Thymus (tissue), 11 donors: ENCODE measurements at regions not wholly inside any gene's neighbourhood (a gene's known extent, or its start where the extent isn't known, plus 50 kb on each side); places are given as distances from the start of the nearest gene placed in this dataset.
A peak's percentile ranks its signal among the peaks of the same experiment; 100 is the strongest.

Experiments used
- DNase-seq, 9 donors: peaks; one replicate each; pipeline ENCODE4 v3.0.0-alpha.2; 2013; ENCODE audit warnings: low spot score in 9 of 9, low read depth in 6 of 9, missing footprints in 1 of 9
- H3K27ac ChIP-seq, 2 donors: one replicate each; pipeline ENCODE4 v1.5.1; 2013; ENCODE audit warnings: control low read depth in 1 of 2, low read depth in 1 of 2, low read length in 1 of 2, mild to moderate bottlenecking in 1 of 2, moderate library complexity in 1 of 2
- H3K27me3 ChIP-seq, 2 donors: one replicate each; pipeline ENCODE4 v1.5.1; 2013; ENCODE audit warnings: low read length in 1 of 2; ENCODE audit not compliant: control insufficient read depth in 2 of 2, insufficient read depth in 1 of 2
- H3K36me3 ChIP-seq, 2 donors: one replicate each; pipeline ENCODE4 v1.5.1; 2013; ENCODE audit warnings: low read length in 1 of 2, mild to moderate bottlenecking in 1 of 2, moderate library complexity in 1 of 2; ENCODE audit not compliant: control insufficient read depth in 2 of 2, insufficient read depth in 2 of 2
- H3K4me1 ChIP-seq, 2 donors: one replicate each; pipeline ENCODE4 v1.5.1; 2013; ENCODE audit warnings: low read length in 2 of 2; ENCODE audit not compliant: control insufficient read depth in 2 of 2, insufficient read depth in 2 of 2
- H3K4me3 ChIP-seq, 2 donors: one replicate each; pipeline ENCODE4 v1.5.1; 2013; ENCODE audit warnings: low read length in 2 of 2, control low read depth in 1 of 2, mild to moderate bottlenecking in 1 of 2
- H3K9me3 ChIP-seq, 2 donors: one replicate each; pipeline ENCODE4 v1.5.1; 2013; ENCODE audit warnings: low read length in 1 of 2, mild to moderate bottlenecking in 1 of 2; ENCODE audit not compliant: control insufficient read depth in 2 of 2, insufficient read depth in 1 of 2
- WGBS: extraction: QIAGEN DNeasy Blood & Tissue Kit; methylation state at CpG from one replicate; pipeline ENCODE4 v1.1.7; 2013; 5-methylcytosine and 5-hydroxymethylcytosine counted together
- donor health status: healthy.

GRCh38 chr11:119982517-119983239, 155.2 kb downstream of the TRIM29 start:
- peak in 1 of 9 donors; percentile 7 for DNase-seq
- H3K4me1 ChIP-seq, result peaks cover 0 to 5% of the 10 kb centered on the region in 2 donors
- H3K4me3 ChIP-seq, result no peak overlapping the region
- peaks cover 0 to 5% of the 10 kb centered on the region in 2 donors for H3K27me3 ChIP-seq
- H3K9me3 ChIP-seq, result no peaks in the 10 kb centered on the region
- 88% methylated on average over 16 of the region's 16 CpGs for WGBS
- no peak overlapping the region for H3K27ac ChIP-seq
- no peaks in the 10 kb centered on the region for H3K36me3 ChIP-seq

- Histone ChIP-seq H3K27me3 (peaks cover 0 to 6% of the 10 kb centered on the region in 2 donors), H3K4me1 (peaks cover 0 to 5% of the 10 kb centered on the region in 2 donors), H3K9me3 (no peaks in the 10 kb centered on the region), H3K4me3 (no peak overlapping the region), H3K27ac (no peak overlapping the region), H3K36me3 (no peaks in the 10 kb centered on the region)
- WGBS, result 79% methylated on average over 11 of the region's 11 CpGs
- DNase-seq, result no peak
Observed at GRCh38 chr11:119980431-119980830, 157.5 kb downstream of the TRIM29 start.

GRCh38 chr11:119979701-119980100, 158.2 kb downstream of the TRIM29 start:
- no peaks in the 10 kb centered on the region for H3K9me3 ChIP-seq
- peaks cover 0 to 5% of the 10 kb centered on the region in 2 donors for H3K4me1 ChIP-seq
- DNase-seq, result no peak
- no peak overlapping the region for H3K27ac ChIP-seq
- no peaks in the 10 kb centered on the region for H3K36me3 ChIP-seq
- H3K4me3 ChIP-seq, result no peak overlapping the region
- H3K27me3 ChIP-seq, result peaks cover 0 to 6% of the 10 kb centered on the region in 2 donors
- WGBS, result 68% methylated on average over 5 of the region's 5 CpGs

- Histone ChIP-seq H3K36me3 (no peaks in the 10 kb centered on the region), H3K4me3 (no peak overlapping the region), H3K9me3 (no peaks in the 10 kb centered on the region), H3K27me3 (peaks cover 0 to 6% of the 10 kb centered on the region in 2 donors), H3K27ac (no peak overlapping the region), H3K4me1 (peaks cover 0 to 5% of the 10 kb centered on the region in 2 donors)
- 75% methylated on average over 3 of the region's 3 CpGs for WGBS
- DNase-seq, result no peak
Observed at GRCh38 chr11:119978696-119979095, 159.2 kb downstream of the TRIM29 start.

GRCh38 chr11:119977881-119978280, 160.0 kb downstream of the TRIM29 start:
- WGBS, result 64% methylated on average over 12 of the region's 12 CpGs
- Histone ChIP-seq H3K27me3 (peaks cover 0 to 6% of the 10 kb centered on the region in 2 donors), H3K4me3 (no peak overlapping the region)

GRCh38 chr11:119977561-119977860, 160.4 kb downstream of the TRIM29 start:
- no peak for DNase-seq
- Histone ChIP-seq H3K4me1 (no peaks in the 10 kb centered on the region), H3K27ac (no peak overlapping the region), H3K9me3 (no peaks in the 10 kb centered on the region), H3K4me3 (no peak overlapping the region), H3K36me3 (no peaks in the 10 kb centered on the region), H3K27me3 (peaks cover 0 to 6% of the 10 kb centered on the region in 2 donors)
- 61% methylated on average over 3 of the region's 3 CpGs for WGBS

More at GRCh38 chr11:119977881-119978280, 160.0 kb downstream of the TRIM29 start:
- Histone ChIP-seq H3K4me1 (no peaks in the 10 kb centered on the region), H3K36me3 (no peaks in the 10 kb centered on the region), H3K9me3 (no peaks in the 10 kb centered on the region), H3K27ac (no peak overlapping the region)
- DNase-seq, result no peak

- Histone ChIP-seq H3K27me3 (peaks cover 0 to 6% of the 10 kb centered on the region in 2 donors), H3K27ac (no peak overlapping the region), H3K36me3 (no peaks in the 10 kb centered on the region), H3K4me1 (no peaks in the 10 kb centered on the region), H3K4me3 (no peak overlapping the region), H3K9me3 (no peaks in the 10 kb centered on the region)
- no peak for DNase-seq
- 91% methylated on average over 13 of the region's 13 CpGs for WGBS
Observed at GRCh38 chr11:119976805-119977560, 160.9 kb downstream of the TRIM29 start.

GRCh38 chr11:119975561-119976152, 162.3 kb downstream of the TRIM29 start:
- peaks cover 0 to 6% of the 10 kb centered on the region in 2 donors for H3K27me3 ChIP-seq
- no peak for DNase-seq
- 36% methylated on average over 15 of the region's 15 CpGs for WGBS

GRCh38 chr11:119974467-119974866, 163.4 kb downstream of the TRIM29 start:
- Histone ChIP-seq H3K27me3 (peaks cover 0 to 6% of the 10 kb centered on the region in 2 donors), H3K4me1 (no peaks in the 10 kb centered on the region), H3K36me3 (no peaks in the 10 kb centered on the region), H3K4me3 (no peak overlapping the region), H3K27ac (no peak overlapping the region), H3K9me3 (no peaks in the 10 kb centered on the region)
- WGBS, result 95% methylated on average over 4 of the region's 4 CpGs
- DNase-seq, result no peak

More at GRCh38 chr11:119975561-119976152, 162.3 kb downstream of the TRIM29 start:
- H3K9me3 ChIP-seq, result no peaks in the 10 kb centered on the region
- H3K4me1 ChIP-seq, result no peaks in the 10 kb centered on the region
- H3K4me3 ChIP-seq, result no peak overlapping the region
- no peak overlapping the region for H3K27ac ChIP-seq
- no peaks in the 10 kb centered on the region for H3K36me3 ChIP-seq
